ENCODE measurements at regions not wholly inside any gene's neighbourhood (a gene's known extent, or its start where the extent isn't known, plus 50 kb on each side); places are given as distances from the start of the nearest gene placed in this dataset.

DNA sequence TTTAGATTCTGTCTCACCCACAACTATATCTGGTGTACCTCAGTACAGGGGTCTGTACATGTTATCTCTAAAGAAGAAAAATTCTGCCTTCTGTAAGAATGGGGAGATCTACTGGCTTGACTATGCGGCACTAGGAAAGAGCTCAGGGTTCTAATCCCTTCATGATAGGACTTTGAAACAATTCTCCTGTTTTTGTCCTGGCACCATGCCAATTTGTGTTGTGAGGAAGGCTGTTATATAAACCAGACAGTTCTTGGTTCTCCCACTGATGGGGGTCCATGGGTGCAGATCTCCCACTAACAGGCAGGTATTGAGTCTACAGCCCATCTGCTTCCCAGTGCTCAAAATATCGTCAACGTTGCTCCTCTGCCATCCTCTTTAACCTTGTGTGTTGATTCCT, 883.7 kb downstream of the GALC start:
- no peak overlapping the region for H3K4me3 ChIP-seq (ENCODE audit: low read depth in 1 of 3, low read length in 3 of 3)
- H3K27ac ChIP-seq (ENCODE audit: low read depth in 1 of 2, low read length in 2 of 2) = no peak overlapping the region
- 86% methylated on average over 3 of the region's 3 CpGs for WGBS
- H3K36me3 ChIP-seq (ENCODE audit: control insufficient read depth in 4 of 4, insufficient read depth in 3 of 4, low read depth in 1 of 4, low read length in 3 of 4) = no peaks in the 10 kb centered on the region
- H3K9me3 ChIP-seq (ENCODE audit: control insufficient read depth in 4 of 4, low read length in 3 of 4) = no peaks in the 10 kb centered on the region
- H3K4me1 ChIP-seq (ENCODE audit: control insufficient read depth in 4 of 4, insufficient read depth in 4 of 4, low read length in 3 of 4) = no peaks in the 10 kb centered on the region
- H3K9ac ChIP-seq (ENCODE audit: low read depth in 1 of 2, low read length in 2 of 2) = no peak overlapping the region
- no peaks in the 10 kb centered on the region for H3K27me3 ChIP-seq (ENCODE audit: control insufficient read depth in 4 of 4, insufficient read depth in 4 of 4, low read length in 3 of 4)
- DNase-seq (ENCODE audit: low spot score) = no peak
- TF ChIP-seq CTCF (IDR thresholded peaks at IDR 0.05; ENCODE audit: low read depth, low read length, missing input control) (no peak), MAX (IDR thresholded peaks at IDR 0.05) (no peak), EGR1 (IDR thresholded peaks at IDR 0.05; ENCODE audit: low read depth in 2 of 2) (no peak), HNF4A (conservative IDR thresholded peaks at IDR 0.05) (no peak), RAD21 (IDR thresholded peaks at IDR 0.05) (no peak), FOXA2 (IDR thresholded peaks at IDR 0.05) (no peak), TAF1 (conservative IDR thresholded peaks at IDR 0.05) (no peak), HNF4G (IDR thresholded peaks at IDR 0.05) (no peak), RXRA (IDR thresholded peaks at IDR 0.05) (no peak), REST (IDR thresholded peaks at IDR 0.05) (no peak), NR2F2 (IDR thresholded peaks at IDR 0.05) (no peak), JUND (IDR thresholded peaks at IDR 0.05) (no peak), SP1 (IDR thresholded peaks at IDR 0.05) (no peak), YY1 (IDR thresholded peaks at IDR 0.05) (no peak), ZBTB33 (IDR thresholded peaks at IDR 0.05) (no peak), FOXA1 (IDR thresholded peaks at IDR 0.05) (no peak)
- TF ChIP-seq, protein P1, sequence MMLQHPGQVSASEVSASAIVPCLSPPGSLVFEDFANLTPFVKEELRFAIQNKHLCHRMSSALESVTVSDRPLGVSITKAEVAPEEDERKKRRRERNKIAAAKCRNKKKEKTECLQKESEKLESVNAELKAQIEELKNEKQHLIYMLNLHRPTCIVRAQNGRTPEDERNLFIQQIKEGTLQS (IDR thresholded peaks at IDR 0.05) = no peak

DNA sequence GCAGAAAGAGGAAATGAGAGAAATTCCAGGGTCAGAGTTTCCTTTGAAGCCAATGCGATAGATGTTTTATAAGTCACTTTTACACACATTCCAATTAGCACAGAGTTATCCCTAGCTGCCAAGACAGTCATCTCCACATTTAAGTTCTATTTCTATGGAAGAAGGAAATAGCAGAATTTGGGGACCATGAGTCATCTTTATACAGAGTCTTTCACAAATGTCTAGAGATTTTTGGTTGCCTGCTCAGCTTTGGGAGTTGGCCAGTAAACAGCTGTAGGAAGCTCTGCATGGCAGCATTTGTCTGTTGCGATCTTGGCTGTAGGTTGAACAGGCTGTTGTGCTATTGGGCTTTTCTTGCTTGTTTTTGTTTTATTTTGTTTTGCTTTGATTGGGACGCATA, 884.3 kb downstream of the GALC start:
- H3K9me3 ChIP-seq (ENCODE audit: control insufficient read depth in 4 of 4, low read length in 3 of 4) = no peaks in the 10 kb centered on the region
- H3K36me3 ChIP-seq (ENCODE audit: control insufficient read depth in 4 of 4, insufficient read depth in 3 of 4, low read depth in 1 of 4, low read length in 3 of 4) = no peaks in the 10 kb centered on the region
- TF ChIP-seq RXRA (IDR thresholded peaks at IDR 0.05) (no peak), REST (IDR thresholded peaks at IDR 0.05) (no peak), JUND (IDR thresholded peaks at IDR 0.05) (no peak), ZBTB33 (IDR thresholded peaks at IDR 0.05) (no peak), FOXA1 (IDR thresholded peaks at IDR 0.05) (no peak), SP1 (IDR thresholded peaks at IDR 0.05) (no peak), NR2F2 (IDR thresholded peaks at IDR 0.05) (no peak), RAD21 (IDR thresholded peaks at IDR 0.05) (no peak), GABPA (IDR thresholded peaks at IDR 0.05 in 1 of 2, conservative IDR thresholded peaks at IDR 0.05 in 1 of 2) (no peak), MAX (IDR thresholded peaks at IDR 0.05) (no peak), YY1 (IDR thresholded peaks at IDR 0.05) (no peak), HNF4A (conservative IDR thresholded peaks at IDR 0.05) (no peak), EGR1 (IDR thresholded peaks at IDR 0.05; ENCODE audit: low read depth in 2 of 2) (no peak), TAF1 (conservative IDR thresholded peaks at IDR 0.05) (no peak)
- no peak for DNase-seq (ENCODE audit: low spot score)
- H3K27me3 ChIP-seq (ENCODE audit: control insufficient read depth in 4 of 4, insufficient read depth in 4 of 4, low read length in 3 of 4) = no peaks in the 10 kb centered on the region
- no peak overlapping the region for H3K9ac ChIP-seq (ENCODE audit: low read depth in 1 of 2, low read length in 2 of 2)
- no peak overlapping the region for H3K4me3 ChIP-seq (ENCODE audit: low read depth in 1 of 3, low read length in 3 of 3)
- H3K4me1 ChIP-seq (ENCODE audit: control insufficient read depth in 4 of 4, insufficient read depth in 4 of 4, low read length in 3 of 4) = no peaks in the 10 kb centered on the region
- WGBS = 84% methylated on average over 3 of the region's 3 CpGs
- H3K27ac ChIP-seq (ENCODE audit: low read depth in 1 of 2, low read length in 2 of 2) = no peak overlapping the region
